CD14-positive monocyte (primary cell): ENCODE measurements at regions not wholly inside any gene's neighbourhood (a gene's known extent, or its start where the extent isn't known, plus 50 kb on each side); places are given as distances from the start of the nearest gene placed in this dataset.

Experiments used
- DNase-seq, 3 donors: peaks; one replicate each; pipeline ENCODE4 v3.0.0-alpha.2; 2011 to 2022
- H2AFZ ChIP-seq: 2 replicates; pipeline ENCODE4 v1.6.0; 2012; ENCODE audit warnings: mild to moderate bottlenecking, low read depth, low read length, inconsistent platforms; ENCODE audit not compliant: insufficient read depth, poor library complexity, severe bottlenecking
- H3K27ac ChIP-seq, 2 donors: 1 replicate in 1 of 2; 2 replicates in 1 of 2; pipeline ENCODE4 v1.5.1; 2012 to 2013; ENCODE audit warnings: low read length in 2 of 2, control low read depth in 1 of 2, inconsistent platforms in 1 of 2, low read depth in 1 of 2, mild to moderate bottlenecking in 1 of 2
- H3K27me3 ChIP-seq, 2 donors: one replicate each; pipeline versions ENCODE4 v1.6.0 to v1.6.1; 2011 to 2013; ENCODE audit warnings: low read length in 2 of 2; ENCODE audit not compliant: control insufficient read depth in 2 of 2, insufficient read depth in 2 of 2
- H3K36me3 ChIP-seq, 2 donors: replicated peaks in 1 of 2; 1 replicate in 1 of 2; 2 replicates in 1 of 2; pipeline versions ENCODE4 v1.5.1 to v1.6.1; 2012 to 2013; ENCODE audit warnings: low read length in 2 of 2, control low read depth in 1 of 2, inconsistent platforms in 1 of 2, mild to moderate bottlenecking in 1 of 2; ENCODE audit not compliant: insufficient read depth in 2 of 2, control insufficient read depth in 1 of 2
- H3K4me1 ChIP-seq, 2 donors: 1 replicate in 1 of 2; 2 replicates in 1 of 2; pipeline versions ENCODE4 v1.5.1 to v1.6.1; 2012 to 2013; ENCODE audit warnings: low read length in 2 of 2, control low read depth in 1 of 2, inconsistent platforms in 1 of 2, mild to moderate bottlenecking in 1 of 2, moderate library complexity in 1 of 2; ENCODE audit not compliant: insufficient read depth in 2 of 2, control insufficient read depth in 1 of 2
- H3K4me2 ChIP-seq: replicated peaks from 2 replicates; pipeline ENCODE3; 2012; ENCODE audit warnings: low read length, moderate library complexity, mild to moderate bottlenecking; ENCODE audit not compliant: poor library complexity, severe bottlenecking; ENCODE audit errors: extremely low read depth
- H3K4me3 ChIP-seq, 3 experiments: fragments of 200-600 bp in 1 of 3; sonication (generic) in 1 of 3; replicated peaks in 1 of 3; 1 replicate in 2 of 3; 2 replicates in 1 of 3; pipeline ENCODE4 v1.5.1; 2011 to 2013; ENCODE audit warnings: low read length in 3 of 3, mild to moderate bottlenecking in 3 of 3, control low read depth in 2 of 3, low read depth in 2 of 3, inconsistent platforms in 1 of 3, moderate library complexity in 1 of 3
- H3K79me2 ChIP-seq: 2 replicates; pipeline ENCODE4 v1.6.0; 2012; ENCODE audit warnings: mild to moderate bottlenecking, control low read depth, inconsistent platforms, low read length, moderate library complexity; ENCODE audit not compliant: insufficient read depth
- H3K9ac ChIP-seq: 2 replicates; pipeline ENCODE4 v1.6.0; 2017; ENCODE audit warnings: low read length, mild to moderate bottlenecking; ENCODE audit not compliant: insufficient read depth, poor library complexity, severe bottlenecking
- H3K9me3 ChIP-seq, 2 donors: replicated peaks in 1 of 2; 1 replicate in 1 of 2; 2 replicates in 1 of 2; pipeline versions ENCODE4 v1.5.1 to v1.6.1; 2012 to 2013; ENCODE audit warnings: low read length in 2 of 2, control low read depth in 1 of 2; ENCODE audit not compliant: control insufficient read depth in 1 of 2, insufficient read depth in 1 of 2
- H4K20me1 ChIP-seq: 2 replicates; pipeline ENCODE4 v1.6.0; 2012; ENCODE audit warnings: mild to moderate bottlenecking, low read length, control low read depth, moderate library complexity; ENCODE audit not compliant: insufficient read depth
- H3K27ac Mint-ChIP-seq, 7 donors: one replicate each; pipeline ENCODE4 v1.8.0; 2020; ENCODE audit warnings: mild to moderate bottlenecking in 7 of 7, mixed read lengths in 7 of 7, moderate library complexity in 6 of 7, inconsistent platforms in 2 of 7
- H3K27me3 Mint-ChIP-seq, 3 donors: one replicate each; pipeline ENCODE4 v1.8.0; 2021 to 2022; ENCODE audit warnings: low read depth in 3 of 3, mild to moderate bottlenecking in 3 of 3, mixed read lengths in 3 of 3, moderate library complexity in 3 of 3, inconsistent platforms in 1 of 3
- H3K36me3 Mint-ChIP-seq, 2 donors: one replicate each; pipeline ENCODE4 v1.8.0; 2020; ENCODE audit warnings: mixed read lengths in 2 of 2, inconsistent platforms in 1 of 2, mild to moderate bottlenecking in 1 of 2
- H3K4me1 Mint-ChIP-seq: one replicate; pipeline ENCODE4 v1.8.0; 2020; ENCODE audit warnings: mild to moderate bottlenecking, mixed read lengths
- H3K4me3 Mint-ChIP-seq, 2 donors: one replicate each; pipeline ENCODE4 v1.8.0; 2020; ENCODE audit warnings: mild to moderate bottlenecking in 2 of 2, mixed read lengths in 2 of 2, moderate library complexity in 1 of 2
- H3K9me3 Mint-ChIP-seq, 7 donors: one replicate each; pipeline ENCODE4 v1.8.0; 2020 to 2022; ENCODE audit warnings: mixed read lengths in 7 of 7, mild to moderate bottlenecking in 6 of 7, moderate library complexity in 6 of 7, inconsistent platforms in 2 of 7
- CTCF ChIP-seq: fragments of 200-600 bp; IDR thresholded peaks from one replicate; pipeline ENCODE4 v1.8.0; 2022; ENCODE audit warnings: antibody characterized with exemption, mild to moderate bottlenecking
- WGBS: methylation state at CpG from one replicate; pipeline ENCODE4 v1.1.5; 2013; ENCODE audit warnings: missing lambda C conversion rate; ENCODE audit not compliant: insufficient coverage; 5-methylcytosine and 5-hydroxymethylcytosine counted together
- intact Hi-C, 2 donors: fragments of 100-400 bp; cut with micrococcal nuclease; formaldehyde crosslinking; loops; one replicate each; pipeline versions ENCODE4 v1.15.0 to v1.15.1; 2023

DNA sequence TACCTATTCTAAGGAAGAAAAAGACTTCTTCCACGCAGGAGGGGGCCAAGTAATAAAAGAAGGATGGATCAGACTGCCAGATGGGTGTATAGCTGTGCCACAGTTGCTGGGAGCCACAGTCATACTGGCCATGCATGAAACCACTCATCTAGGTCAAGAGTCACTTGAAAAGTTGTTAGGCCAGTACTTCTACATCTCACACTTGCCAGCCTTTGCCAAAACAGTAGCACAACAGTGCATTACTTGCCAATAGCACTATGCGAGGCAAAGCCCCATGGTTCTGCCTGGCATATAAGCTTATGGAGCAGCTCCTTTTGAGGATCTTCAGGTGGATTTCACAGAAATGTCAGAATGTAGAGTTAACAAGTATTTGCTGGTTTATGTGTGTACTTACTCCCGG is 735.0 kb downstream of the NLGN4Y start:
- no peaks in the 10 kb centered on the region for H3K36me3 Mint-ChIP-seq
- no peak overlapping the region for H3K27ac ChIP-seq
- no peak overlapping the region for H3K4me2 ChIP-seq
- no peak for DNase-seq
- H3K4me3 Mint-ChIP-seq: no peak overlapping the region
- peaks cover 0 to 5% of the 10 kb centered on the region in 2 donors for H3K9me3 ChIP-seq
- H4K20me1 ChIP-seq: no peaks in the 10 kb centered on the region
- H2AFZ ChIP-seq: no peak overlapping the region
- peaks cover 0 to 1% (median 0%) of the 10 kb centered on the region in 3 donors for H3K27me3 Mint-ChIP-seq
- H3K79me2 ChIP-seq: no peaks in the 10 kb centered on the region
- no CpG with 5 or more reads among the region's 3 CpGs for WGBS
- no peak overlapping the region for H3K9ac ChIP-seq
- H3K4me1 ChIP-seq: no peaks in the 10 kb centered on the region
- H3K36me3 ChIP-seq: no peaks in the 10 kb centered on the region
- no peak overlapping the region for H3K4me3 ChIP-seq
- H3K27ac Mint-ChIP-seq: no peak overlapping the region
- H3K9me3 Mint-ChIP-seq: peaks cover 0 to 6% (median 0%) of the 10 kb centered on the region in 7 donors
- H3K27me3 ChIP-seq: no peaks in the 10 kb centered on the region
- no peaks in the 10 kb centered on the region for H3K4me1 Mint-ChIP-seq
- intact Hi-C loops: no loop called here
- no peak for TF ChIP-seq CTCF

GRCh38 chrY:15286572-15286971 is 762.2 kb downstream of the NLGN4Y start:
- no peak overlapping the region for H3K4me3 ChIP-seq
- H3K36me3 ChIP-seq: no peaks in the 10 kb centered on the region
- no peak for TF ChIP-seq CTCF
- Mint-ChIP-seq H3K36me3 (no peaks in the 10 kb centered on the region), H3K27me3 (no peaks in the 10 kb centered on the region), H3K27ac (no peak overlapping the region), H3K4me3 (no peak overlapping the region), H3K9me3 (no peaks in the 10 kb centered on the region), H3K4me1 (no peaks in the 10 kb centered on the region)
- H3K79me2 ChIP-seq: no peaks in the 10 kb centered on the region
- no peaks in the 10 kb centered on the region for H3K9me3 ChIP-seq
- H3K27ac ChIP-seq: no peak overlapping the region
- DNase-seq: no peak
- no peak overlapping the region for H3K4me2 ChIP-seq
- no CpG with 5 or more reads among the region's 1 CpG for WGBS
- no peak overlapping the region for H3K9ac ChIP-seq
- intact Hi-C loops: no loop called here
- H3K27me3 ChIP-seq: no peaks in the 10 kb centered on the region
- no peak overlapping the region for H2AFZ ChIP-seq
- no peaks in the 10 kb centered on the region for H4K20me1 ChIP-seq
- no peaks in the 10 kb centered on the region for H3K4me1 ChIP-seq
